IMR-90 (cell line): ENCODE measurements at regions not wholly inside any gene's neighbourhood (a gene's known extent, or its start where the extent isn't known, plus 50 kb on each side); places are given as distances from the start of the nearest gene placed in this dataset.

Experiments used
- ATAC-seq: fragments of 200-7000 bp; cut with Tn5 transposase; 2 replicates; pipeline ENCODE4 v1.9.1; 2020; ENCODE audit warnings: low read depth, mild to moderate bottlenecking, moderate library complexity
- BruUV-seq: library from RNA; stranded (reverse); fragments of 400-500 nt; replicated peaks from 2 replicates; lab custom pipeline; 2021; lab: Mats Ljungman, UMichigan
- CTCF ChIA-PET: fragments of 300-600 bp; formaldehyde crosslinking; extraction: SDS; loops from one replicate; lab custom pipeline; 2021; ENCODE audit warnings: antibody characterized with exemption; lab: Yijun Ruan, JAX
- POLR2A ChIA-PET: fragments of 300-600 bp; sonication (Branson Sonifier 250); formaldehyde crosslinking; loops from one replicate; lab custom pipeline; 2022; ENCODE audit warnings: antibody characterized with exemption; ENCODE audit not compliant: unreplicated experiment; lab: Charles Lee
- DNase-seq: peaks from one replicate; pipeline ENCODE4 v3.0.0; 2013
- H2AFZ ChIP-seq: replicated peaks from 2 replicates; pipeline ENCODE3; 2013; ENCODE audit warnings: low read length, mild to moderate bottlenecking; ENCODE audit not compliant: poor library complexity
- H2AK5ac ChIP-seq: 2 replicates; pipeline ENCODE4 v1.6.1; 2013; ENCODE audit warnings: low read depth, low read length, inconsistent platforms
- H2AK9ac ChIP-seq: replicated peaks from 2 replicates; pipeline ENCODE3; 2013; ENCODE audit warnings: mild to moderate bottlenecking, low read depth, low read length, moderate library complexity; ENCODE audit not compliant: poor library complexity
- H2BK120ac ChIP-seq: 2 replicates; pipeline ENCODE4 v1.6.1; 2013; ENCODE audit warnings: low read depth, low read length, inconsistent platforms
- H2BK15ac ChIP-seq: 3 replicates; pipeline ENCODE4 v1.6.1; 2013; ENCODE audit warnings: low read depth, low read length, inconsistent platforms
- H2BK20ac ChIP-seq: 2 replicates; pipeline ENCODE4 v1.6.1; 2013; ENCODE audit warnings: low read depth, mild to moderate bottlenecking, inconsistent platforms, low read length, moderate library complexity
- H2BK5ac ChIP-seq: 2 replicates; pipeline ENCODE4 v1.6.1; 2013; ENCODE audit warnings: mild to moderate bottlenecking, low read depth, low read length, inconsistent platforms; ENCODE audit not compliant: poor library complexity, severe bottlenecking
- H3K14ac ChIP-seq: replicated peaks from 2 replicates; pipeline ENCODE4 v1.6.1; 2013; ENCODE audit warnings: low read depth, low read length, inconsistent platforms
- H3K18ac ChIP-seq: 2 replicates; pipeline ENCODE4 v1.6.1; 2013; ENCODE audit warnings: low read depth, low read length, control low read depth
- H3K23ac ChIP-seq: 2 replicates; pipeline ENCODE4 v1.6.1; 2013; ENCODE audit warnings: low read depth, low read length, inconsistent platforms
- H3K27ac ChIP-seq: 2 replicates; pipeline ENCODE4 v1.5.1; 2013; ENCODE audit warnings: mild to moderate bottlenecking, control low read depth, low read length; ENCODE audit not compliant: insufficient read depth
- H3K27me3 ChIP-seq: 2 replicates; pipeline ENCODE4 v1.6.1; 2013; ENCODE audit warnings: low read length; ENCODE audit not compliant: control insufficient read depth, insufficient read depth
- H3K36me3 ChIP-seq: 2 replicates; pipeline ENCODE4 v1.6.1; 2013; ENCODE audit warnings: low read length, mixed read lengths; ENCODE audit not compliant: control insufficient read depth, insufficient read depth
- H3K4ac ChIP-seq: 2 replicates; pipeline ENCODE4 v1.6.1; 2013; ENCODE audit warnings: low read depth, low read length, inconsistent platforms
- H3K4me1 ChIP-seq: 2 replicates; pipeline ENCODE4 v1.6.1; 2013; ENCODE audit warnings: low read length, mixed read lengths; ENCODE audit not compliant: control insufficient read depth, insufficient read depth
- H3K4me2 ChIP-seq: 2 replicates; pipeline ENCODE4 v1.6.1; 2013; ENCODE audit warnings: low read depth, mild to moderate bottlenecking, control low read depth, low read length, moderate library complexity
- H3K4me3 ChIP-seq: 2 replicates; pipeline ENCODE4 v1.5.1; 2013; ENCODE audit warnings: low read depth, mild to moderate bottlenecking, control low read depth, low read length, moderate library complexity; ENCODE audit not compliant: insufficient read depth
- H3K56ac ChIP-seq: 2 replicates; pipeline ENCODE4 v1.6.1; 2013; ENCODE audit warnings: low read length, inconsistent platforms; ENCODE audit not compliant: insufficient read depth; ENCODE audit errors: extremely low read depth
- H3K79me1 ChIP-seq, 2 experiments: 2 replicates each; pipeline ENCODE4 v1.6.1; 2013; ENCODE audit warnings: low read length in 2 of 2, inconsistent platforms in 1 of 2, low read depth in 1 of 2
- H3K9ac ChIP-seq: 2 replicates; pipeline ENCODE4 v1.6.1; 2013; ENCODE audit warnings: low read depth, low read length, control low read depth
- H3K9me1 ChIP-seq: 2 replicates; pipeline ENCODE4 v1.6.1; 2013; ENCODE audit warnings: low read length, inconsistent platforms; ENCODE audit not compliant: insufficient read depth
- H3K9me3 ChIP-seq: 2 replicates; pipeline ENCODE4 v1.6.1; 2013; ENCODE audit warnings: low read length; ENCODE audit not compliant: control insufficient read depth, insufficient read depth
- H4K20me1 ChIP-seq: 2 replicates; pipeline ENCODE4 v1.6.1; 2013; ENCODE audit warnings: low read length, inconsistent platforms; ENCODE audit not compliant: insufficient read depth
- H4K5ac ChIP-seq: 2 replicates; pipeline ENCODE4 v1.6.1; 2013; ENCODE audit warnings: mild to moderate bottlenecking, low read depth, low read length, control low read depth
- H4K8ac ChIP-seq, 2 experiments: 2 replicates each; pipeline ENCODE4 v1.6.1; 2013; ENCODE audit warnings: low read depth in 2 of 2, low read length in 2 of 2, control low read depth in 1 of 2, inconsistent platforms in 1 of 2
- H4K91ac ChIP-seq: 2 replicates; pipeline ENCODE4 v1.6.1; 2013; ENCODE audit warnings: low read depth, low read length, inconsistent platforms; ENCODE audit not compliant: insufficient read depth
- BHLHE40 ChIP-seq: fragments of 150-350 bp; IDR thresholded peaks from 2 replicates; pipeline ENCODE4 v1.6.1; 2016; ENCODE audit warnings: mild to moderate bottlenecking, low read depth, low read length
- CEBPB ChIP-seq: IDR thresholded peaks from 2 replicates; pipeline ENCODE4 v1.6.1; 2012; ENCODE audit warnings: low read depth, low read length, improper control_type of control experiment
- MAFK ChIP-seq: IDR thresholded peaks from 2 replicates; pipeline ENCODE4 v1.6.1; 2012; ENCODE audit warnings: low read depth, low read length, improper control_type of control experiment
- MAZ ChIP-seq: IDR thresholded peaks from 2 replicates; pipeline ENCODE4 v1.6.1; 2012; ENCODE audit warnings: low read depth, mild to moderate bottlenecking, low read length, improper control_type of control experiment, moderate library complexity, borderline replicate concordance
- RCOR1 ChIP-seq: IDR thresholded peaks from 2 replicates; pipeline ENCODE4 v1.6.1; 2012; ENCODE audit warnings: mild to moderate bottlenecking, low read length, improper control_type of control experiment; ENCODE audit not compliant: insufficient replicate concordance
- RFX5 ChIP-seq: IDR thresholded peaks from 2 replicates; pipeline ENCODE4 v1.8.0; 2012; ENCODE audit warnings: low read depth, mild to moderate bottlenecking, low read length, moderate library complexity
- WGBS, 2 experiments: methylation state at CpG; one replicate each; pipeline versions ENCODE4 v1.1.5 to v1.1.7; 2013; ENCODE audit warnings: missing lambda C conversion rate in 2 of 2; ENCODE audit not compliant: insufficient read length in 1 of 2; ENCODE audit errors: extremely low coverage in 2 of 2; 5-methylcytosine and 5-hydroxymethylcytosine counted together
- dilution Hi-C: fragments of 300-500 bp; cut with HindIII; formaldehyde crosslinking; loops from one replicate; pipeline ENCODE4 v1.14.3; 2018; ENCODE audit warnings: low sequenced_read_pairs; ENCODE audit not compliant: unreplicated experiment
- in situ Hi-C: fragments of 300-500 bp; cut with MboI; formaldehyde crosslinking; loops from 3 replicates; pipeline ENCODE4 v1.14.3; 2019; ENCODE audit warnings: low sequenced_read_pairs, inconsistent platforms, mixed read lengths
- intact Hi-C: fragments of 100-400 bp; cut with micrococcal nuclease; formaldehyde crosslinking; loops from 2 replicates; pipeline ENCODE4 v1.10.0; 2022
- TF ChIP-seq, protein P1 (sequence below): fragments of 150-350 bp; IDR thresholded peaks from 2 replicates; pipeline ENCODE4 v1.6.1; 2017; ENCODE audit warnings: mild to moderate bottlenecking, antibody characterized with exemption, low read length, low read depth
- TF ChIP-seq, protein P2 (sequence below): fragments of 150-350 bp; IDR thresholded peaks from 2 replicates; pipeline ENCODE4 v1.6.1; 2016; ENCODE audit warnings: low read depth, mild to moderate bottlenecking, low read length, moderate library complexity, borderline replicate concordance

DNA sequence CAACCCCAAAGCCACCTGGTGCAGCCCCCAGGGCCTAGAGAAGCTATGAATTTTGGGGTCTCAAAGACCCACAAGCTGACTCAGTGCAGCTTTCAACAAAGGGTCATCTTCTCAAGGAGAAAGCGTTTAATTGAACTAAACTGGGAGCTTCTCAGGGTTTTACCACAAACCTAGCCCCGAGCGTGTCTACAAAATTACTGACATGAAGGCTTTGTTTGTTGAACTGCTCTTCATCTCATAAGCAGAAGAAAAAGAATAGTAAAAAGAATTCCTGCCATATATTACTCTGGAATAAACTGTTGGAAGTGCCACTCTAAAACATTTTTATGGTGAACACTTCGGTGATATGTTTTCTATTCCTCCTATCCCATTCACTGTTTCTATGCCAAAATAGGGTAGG, 50.8 kb upstream of the INCENP start:
- TF ChIP-seq CEBPB (no peak), BHLHE40 (no peak), MAFK (no peak), RFX5 (no peak), RCOR1 (no peak), MAZ (no peak)
- TF ChIP-seq, protein P1, sequence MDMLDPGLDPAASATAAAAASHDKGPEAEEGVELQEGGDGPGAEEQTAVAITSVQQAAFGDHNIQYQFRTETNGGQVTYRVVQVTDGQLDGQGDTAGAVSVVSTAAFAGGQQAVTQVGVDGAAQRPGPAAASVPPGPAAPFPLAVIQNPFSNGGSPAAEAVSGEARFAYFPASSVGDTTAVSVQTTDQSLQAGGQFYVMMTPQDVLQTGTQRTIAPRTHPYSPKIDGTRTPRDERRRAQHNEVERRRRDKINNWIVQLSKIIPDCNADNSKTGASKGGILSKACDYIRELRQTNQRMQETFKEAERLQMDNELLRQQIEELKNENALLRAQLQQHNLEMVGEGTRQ = no peak
- TF ChIP-seq, protein P2, sequence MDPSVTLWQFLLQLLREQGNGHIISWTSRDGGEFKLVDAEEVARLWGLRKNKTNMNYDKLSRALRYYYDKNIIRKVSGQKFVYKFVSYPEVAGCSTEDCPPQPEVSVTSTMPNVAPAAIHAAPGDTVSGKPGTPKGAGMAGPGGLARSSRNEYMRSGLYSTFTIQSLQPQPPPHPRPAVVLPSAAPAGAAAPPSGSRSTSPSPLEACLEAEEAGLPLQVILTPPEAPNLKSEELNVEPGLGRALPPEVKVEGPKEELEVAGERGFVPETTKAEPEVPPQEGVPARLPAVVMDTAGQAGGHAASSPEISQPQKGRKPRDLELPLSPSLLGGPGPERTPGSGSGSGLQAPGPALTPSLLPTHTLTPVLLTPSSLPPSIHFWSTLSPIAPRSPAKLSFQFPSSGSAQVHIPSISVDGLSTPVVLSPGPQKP = no peak
- H4K8ac ChIP-seq = no peak overlapping the region
- no peak overlapping the region for H3K4me3 ChIP-seq
- POLR2A ChIA-PET = no interaction called here
- H4K91ac ChIP-seq = no peak overlapping the region
- H3K27me3 ChIP-seq = peaks cover 3% of the 10 kb centered on the region; the same call in 1 of the 2 replicates
- no peaks in the 10 kb centered on the region for H3K79me1 ChIP-seq
- no TSS peak for BruUV-seq
- H3K9me1 ChIP-seq = no peaks in the 10 kb centered on the region
- H3K27ac ChIP-seq = no peak overlapping the region
- no peaks in the 10 kb centered on the region for H4K20me1 ChIP-seq
- H2BK5ac ChIP-seq = no peak overlapping the region
- in situ Hi-C loops (loop anchor here (10.0 kb wide), 1 partner anchor 118 kb away; the partner anchor contains the start of gene BEST1), intact Hi-C loops (no loop called here), dilution Hi-C loops (no loop called here)
- DNase-seq = no peak
- no peak overlapping the region for H2BK15ac ChIP-seq
- no peak overlapping the region for H3K4me2 ChIP-seq
- no peak for ATAC-seq
- H3K56ac ChIP-seq = no peak overlapping the region
- H2BK120ac ChIP-seq = no peak overlapping the region
- no peak overlapping the region for H3K4ac ChIP-seq
- H3K4me1 ChIP-seq = no peaks in the 10 kb centered on the region
- H2AK9ac ChIP-seq = no peak overlapping the region
- H2BK20ac ChIP-seq = no peak overlapping the region
- H3K9ac ChIP-seq = no peak overlapping the region
- H3K18ac ChIP-seq = no peak overlapping the region
- no peak overlapping the region for H3K23ac ChIP-seq
- H4K5ac ChIP-seq = no peak overlapping the region
- H2AK5ac ChIP-seq = no peak overlapping the region
- WGBS, 2 experiments = no CpG with 5 or more reads among the region's 4 CpGs
- no peaks in the 10 kb centered on the region for H3K36me3 ChIP-seq
- no peak overlapping the region for H2AFZ ChIP-seq
- H3K9me3 ChIP-seq = no peaks in the 10 kb centered on the region
- CTCF ChIA-PET = interaction anchor here (1.0 kb wide), 1 partner anchor 9 kb away, joined by 3 read pairs; no protein-coding TSS in a partner anchor
- H3K14ac ChIP-seq = no peak overlapping the region
